Right lobe of liver (tissue), 4 donors: ENCODE measurements at regions not wholly inside any gene's neighbourhood (a gene's known extent, or its start where the extent isn't known, plus 50 kb on each side); places are given as distances from the start of the nearest gene placed in this dataset.
"Not testable (repeated sequence)": the region's sequence is repeated elsewhere in the genome, so short reads cannot be mapped to it uniquely, and the experiment has no call there.

ENCODE experiments used
- CTCF ChIP-seq, 4 donors: fragments of 200-600 bp in 3 of 4; fragments of 450-650 bp in 1 of 4; IDR thresholded peaks; one replicate each; pipeline versions ENCODE4 v1.5.1 to v1.8.0; 2016 to 2022; ENCODE audit warnings: antibody characterized with exemption in 4 of 4, mild to moderate bottlenecking in 2 of 4
- POLR2A ChIP-seq: fragments of 450-650 bp; IDR thresholded peaks from one replicate; pipeline ENCODE4 v1.6.1; 2017; ENCODE audit warnings: antibody characterized with exemption, mild to moderate bottlenecking
- donor health status: DM: no; HTN: no; CAD: no.
- donor health status: DM: no; HTN: no; CAD: no.
- donor health status: DM: no; HTN: yes; CAD: no.

- not testable (repeated sequence) for TF ChIP-seq CTCF (IDR thresholded peaks at IDR 0.05); POLR2A
Observed at GRCh38 chrX:81412857-81413256, 211.0 kb downstream of the SH3BGRL start.
